Smooth muscle cell (in vitro differentiated cells): ENCODE measurements at regions not wholly inside any gene's neighbourhood (a gene's known extent, or its start where the extent isn't known, plus 50 kb on each side); places are given as distances from the start of the nearest gene placed in this dataset.

Experiments used
- DNase-seq: peaks from one replicate; lab custom pipeline; 2025; ENCODE audit not compliant: unreplicated experiment; lab: John Stamatoyannopoulos, UW
- H2AFZ ChIP-seq: fragments of 200-600 bp; sonication (generic); 2 replicates; pipeline ENCODE4 v1.6.0; 2016; ENCODE audit warnings: antibody characterized with exemption, low read depth, mild to moderate bottlenecking
- H3F3A ChIP-seq: fragments of 200-600 bp; sonication (generic); 2 replicates; pipeline ENCODE4 v1.6.0; 2017; ENCODE audit warnings: antibody characterized with exemption, low read depth
- H3K27ac ChIP-seq: fragments of 200-600 bp; sonication (generic); 2 replicates; pipeline ENCODE4 v1.5.1; 2016; ENCODE audit warnings: low read depth, mild to moderate bottlenecking
- H3K27me3 ChIP-seq: fragments of 200-600 bp; sonication (generic); 2 replicates; pipeline ENCODE4 v1.6.1; 2016; ENCODE audit warnings: low read depth, mild to moderate bottlenecking
- H3K36me3 ChIP-seq: fragments of 200-600 bp; sonication (generic); 2 replicates; pipeline ENCODE4 v1.5.1; 2016; ENCODE audit warnings: low read depth
- H3K4me1 ChIP-seq: fragments of 200-600 bp; sonication (generic); 2 replicates; pipeline ENCODE4 v1.5.1; 2016; ENCODE audit warnings: low read depth
- H3K4me2 ChIP-seq: fragments of 200-600 bp; sonication (generic); 2 replicates; pipeline ENCODE4 v1.6.0; 2016; ENCODE audit warnings: mild to moderate bottlenecking
- H3K4me3 ChIP-seq: fragments of 200-600 bp; sonication (generic); 2 replicates; pipeline ENCODE4 v1.5.1; 2016; ENCODE audit warnings: mild to moderate bottlenecking
- H3K79me2 ChIP-seq: fragments of 200-600 bp; sonication (generic); 2 replicates; pipeline ENCODE4 v1.6.0; 2016; ENCODE audit warnings: low read depth, mild to moderate bottlenecking
- H3K9ac ChIP-seq: fragments of 200-600 bp; sonication (generic); 2 replicates; pipeline ENCODE4 v1.6.0; 2016; ENCODE audit warnings: low read depth
- H3K9me3 ChIP-seq: fragments of 200-600 bp; sonication (generic); replicated peaks from 2 replicates; pipeline ENCODE4 v1.5.1; 2016; ENCODE audit warnings: low read depth
- H4K20me1 ChIP-seq: fragments of 200-600 bp; sonication (generic); 2 replicates; pipeline ENCODE4 v1.6.0; 2016; ENCODE audit warnings: low read depth
- WGBS: methylation state at CpG from one replicate; pipeline ENCODE4 v1.1.7; 2016; ENCODE audit warnings: low lambda C conversion rate; 5-methylcytosine and 5-hydroxymethylcytosine counted together
- TF ChIP-seq, protein P1 (sequence below): fragments of 200-600 bp; sonication (generic); IDR thresholded peaks from 2 replicates; pipeline ENCODE4 v1.5.1; 2017; ENCODE audit warnings: borderline replicate concordance, mild to moderate bottlenecking, antibody characterized with exemption; ENCODE audit not compliant: insufficient read depth, poor library complexity, severe bottlenecking

DNA sequence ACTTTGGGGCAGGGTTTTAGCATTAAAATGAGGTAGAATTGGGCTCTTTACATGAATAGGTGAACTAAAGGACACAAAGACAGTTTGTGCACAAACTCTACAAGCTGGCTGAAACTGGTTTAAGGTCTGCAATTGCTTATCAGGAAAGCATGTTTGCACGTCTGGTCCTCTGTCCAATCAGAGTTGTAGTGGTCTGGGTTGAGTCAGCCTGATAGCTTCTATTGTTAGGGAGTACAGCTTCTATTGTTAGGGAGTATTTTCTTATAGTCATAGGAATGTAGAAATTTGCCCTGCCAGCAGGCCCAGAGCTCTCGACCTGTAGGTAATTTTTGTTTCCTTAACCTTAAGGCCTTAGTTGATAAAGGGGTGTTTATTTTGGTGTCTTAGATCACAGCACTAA is 1422.4 kb downstream of the LRRC4C start:
- no peaks in the 10 kb centered on the region for H3K36me3 ChIP-seq
- TF ChIP-seq, protein P1, sequence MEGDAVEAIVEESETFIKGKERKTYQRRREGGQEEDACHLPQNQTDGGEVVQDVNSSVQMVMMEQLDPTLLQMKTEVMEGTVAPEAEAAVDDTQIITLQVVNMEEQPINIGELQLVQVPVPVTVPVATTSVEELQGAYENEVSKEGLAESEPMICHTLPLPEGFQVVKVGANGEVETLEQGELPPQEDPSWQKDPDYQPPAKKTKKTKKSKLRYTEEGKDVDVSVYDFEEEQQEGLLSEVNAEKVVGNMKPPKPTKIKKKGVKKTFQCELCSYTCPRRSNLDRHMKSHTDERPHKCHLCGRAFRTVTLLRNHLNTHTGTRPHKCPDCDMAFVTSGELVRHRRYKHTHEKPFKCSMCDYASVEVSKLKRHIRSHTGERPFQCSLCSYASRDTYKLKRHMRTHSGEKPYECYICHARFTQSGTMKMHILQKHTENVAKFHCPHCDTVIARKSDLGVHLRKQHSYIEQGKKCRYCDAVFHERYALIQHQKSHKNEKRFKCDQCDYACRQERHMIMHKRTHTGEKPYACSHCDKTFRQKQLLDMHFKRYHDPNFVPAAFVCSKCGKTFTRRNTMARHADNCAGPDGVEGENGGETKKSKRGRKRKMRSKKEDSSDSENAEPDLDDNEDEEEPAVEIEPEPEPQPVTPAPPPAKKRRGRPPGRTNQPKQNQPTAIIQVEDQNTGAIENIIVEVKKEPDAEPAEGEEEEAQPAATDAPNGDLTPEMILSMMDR: no peak
- no peaks in the 10 kb centered on the region for H3K4me1 ChIP-seq
- H3K79me2 ChIP-seq: no peaks in the 10 kb centered on the region
- DNase-seq: no peak
- no peak overlapping the region for H3K4me2 ChIP-seq
- H4K20me1 ChIP-seq: no peaks in the 10 kb centered on the region
- H3K27me3 ChIP-seq: no peaks in the 10 kb centered on the region
- 40% methylated on average over 2 of the region's 2 CpGs for WGBS
- H2AFZ ChIP-seq: no peak overlapping the region
- no peak overlapping the region for H3K4me3 ChIP-seq
- H3K27ac ChIP-seq: no peak overlapping the region
- no peaks in the 10 kb centered on the region for H3F3A ChIP-seq
- H3K9ac ChIP-seq: no peak overlapping the region
- H3K9me3 ChIP-seq: no peaks in the 10 kb centered on the region

DNA sequence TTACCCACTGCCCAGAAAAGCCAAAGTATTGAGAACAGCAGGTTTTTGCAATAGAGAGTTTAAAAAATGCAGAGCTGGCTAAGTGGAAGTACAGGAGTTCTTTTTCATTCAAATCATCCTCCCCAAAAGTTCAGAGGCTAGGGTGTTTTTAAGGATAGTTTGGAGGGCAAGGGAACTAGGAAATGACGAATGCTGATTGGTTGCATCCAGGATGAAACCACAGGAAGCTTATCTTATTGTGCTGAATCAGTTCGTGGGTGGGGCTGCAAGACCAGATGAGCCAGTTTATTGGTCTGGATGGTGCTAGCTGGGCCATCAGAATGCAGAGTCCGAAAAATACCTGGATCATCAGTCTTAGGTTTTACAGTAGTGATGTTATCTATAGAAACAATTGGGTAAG is 1427.1 kb downstream of the LRRC4C start:
- TF ChIP-seq, protein P1: no peak
- no peaks in the 10 kb centered on the region for H3K27me3 ChIP-seq
- H3K79me2 ChIP-seq: no peaks in the 10 kb centered on the region
- H3K4me1 ChIP-seq: peaks cover 5% of the 10 kb centered on the region
- H4K20me1 ChIP-seq: no peaks in the 10 kb centered on the region
- no peak for DNase-seq
- peaks cover 6% of the 10 kb centered on the region for H3F3A ChIP-seq
- H3K36me3 ChIP-seq: no peaks in the 10 kb centered on the region
- 46% methylated on average over 3 of the region's 3 CpGs for WGBS
- no peak overlapping the region for H3K27ac ChIP-seq
- H2AFZ ChIP-seq: no peak overlapping the region
- H3K9ac ChIP-seq: no peak overlapping the region
- H3K4me3 ChIP-seq: no peak overlapping the region
- H3K9me3 ChIP-seq: no peaks in the 10 kb centered on the region
- no peak overlapping the region for H3K4me2 ChIP-seq

DNA sequence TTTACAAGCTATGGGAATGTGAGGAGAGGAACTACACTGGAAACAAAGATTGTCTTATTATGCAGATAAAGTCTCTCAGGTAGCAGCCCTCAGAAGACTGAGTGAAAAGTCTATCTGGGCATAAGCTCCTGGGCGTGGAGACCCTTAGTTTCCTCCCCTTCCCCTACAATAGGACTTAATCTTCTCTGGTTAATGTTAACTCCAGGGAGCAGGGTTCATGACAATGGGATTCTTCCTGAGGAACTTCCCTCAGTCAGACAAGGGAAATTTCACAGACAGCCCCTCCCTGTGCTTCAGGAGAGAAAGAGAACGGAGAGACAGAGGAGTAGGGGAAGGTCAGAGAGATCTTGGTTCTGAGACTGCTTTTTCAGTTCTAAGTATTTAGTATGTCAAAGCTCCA is 1428.6 kb downstream of the LRRC4C start:
- Histone ChIP-seq H3K4me1 (peaks cover 5% of the 10 kb centered on the region), H3F3A (peaks cover 6% of the 10 kb centered on the region), H3K9ac (no peak overlapping the region), H3K27me3 (no peaks in the 10 kb centered on the region), H2AFZ (peak overlapping the region; percentile 58), H3K4me2 (no peak overlapping the region), H4K20me1 (no peaks in the 10 kb centered on the region), H3K4me3 (no peak overlapping the region), H3K36me3 (no peaks in the 10 kb centered on the region), H3K27ac (no peak overlapping the region), H3K9me3 (no peaks in the 10 kb centered on the region), H3K79me2 (no peaks in the 10 kb centered on the region)
- WGBS: 40% methylated on average over 2 of the region's 2 CpGs
- DNase-seq: no peak
- TF ChIP-seq, protein P1: no peak

DNA sequence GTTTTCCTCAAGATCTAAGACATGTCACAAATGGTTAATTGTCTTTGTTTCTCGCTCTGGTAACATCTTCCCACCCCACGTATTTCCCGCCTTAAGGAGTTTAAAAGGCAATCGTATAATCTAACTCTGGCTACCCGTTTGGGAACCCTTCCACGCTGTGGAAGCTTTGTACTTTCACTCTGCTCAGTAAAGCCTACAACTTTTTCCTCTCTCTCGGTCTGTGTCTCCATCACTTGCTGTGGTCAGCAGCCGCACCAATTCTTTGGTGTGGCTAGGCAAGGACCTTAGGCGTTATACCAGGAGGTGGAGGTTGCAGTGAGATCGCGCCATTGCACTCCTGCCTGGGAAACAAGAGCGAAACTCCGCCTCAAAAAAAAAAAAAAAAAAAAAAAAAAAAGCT is 1430.1 kb downstream of the LRRC4C start:
- WGBS: 15% methylated on average over 11 of the region's 13 CpGs
- no peaks in the 10 kb centered on the region for H3K9me3 ChIP-seq
- H4K20me1 ChIP-seq: no peaks in the 10 kb centered on the region
- peak overlapping the region; percentile 81 for H3K4me2 ChIP-seq
- H2AFZ ChIP-seq: peak overlapping the region; percentile 84
- no peak for DNase-seq
- TF ChIP-seq, protein P1: no peak
- H3K27me3 ChIP-seq: no peaks in the 10 kb centered on the region
- H3F3A ChIP-seq: peaks cover 6% of the 10 kb centered on the region
- H3K4me3 ChIP-seq: peak overlapping the region; percentile 56
- peaks cover 5% of the 10 kb centered on the region for H3K4me1 ChIP-seq
- H3K9ac ChIP-seq: no peak overlapping the region
- no peaks in the 10 kb centered on the region for H3K79me2 ChIP-seq
- no peaks in the 10 kb centered on the region for H3K36me3 ChIP-seq
- no peak overlapping the region for H3K27ac ChIP-seq
